ENCODE measurements at regions not wholly inside any gene's neighbourhood (a gene's known extent, or its start where the extent isn't known, plus 50 kb on each side); places are given as distances from the start of the nearest gene placed in this dataset.

GRCh38 chr11:103842191-103842590 lies 194.2 kb upstream of the DDI1 start:
- TF ChIP-seq, protein P1, sequence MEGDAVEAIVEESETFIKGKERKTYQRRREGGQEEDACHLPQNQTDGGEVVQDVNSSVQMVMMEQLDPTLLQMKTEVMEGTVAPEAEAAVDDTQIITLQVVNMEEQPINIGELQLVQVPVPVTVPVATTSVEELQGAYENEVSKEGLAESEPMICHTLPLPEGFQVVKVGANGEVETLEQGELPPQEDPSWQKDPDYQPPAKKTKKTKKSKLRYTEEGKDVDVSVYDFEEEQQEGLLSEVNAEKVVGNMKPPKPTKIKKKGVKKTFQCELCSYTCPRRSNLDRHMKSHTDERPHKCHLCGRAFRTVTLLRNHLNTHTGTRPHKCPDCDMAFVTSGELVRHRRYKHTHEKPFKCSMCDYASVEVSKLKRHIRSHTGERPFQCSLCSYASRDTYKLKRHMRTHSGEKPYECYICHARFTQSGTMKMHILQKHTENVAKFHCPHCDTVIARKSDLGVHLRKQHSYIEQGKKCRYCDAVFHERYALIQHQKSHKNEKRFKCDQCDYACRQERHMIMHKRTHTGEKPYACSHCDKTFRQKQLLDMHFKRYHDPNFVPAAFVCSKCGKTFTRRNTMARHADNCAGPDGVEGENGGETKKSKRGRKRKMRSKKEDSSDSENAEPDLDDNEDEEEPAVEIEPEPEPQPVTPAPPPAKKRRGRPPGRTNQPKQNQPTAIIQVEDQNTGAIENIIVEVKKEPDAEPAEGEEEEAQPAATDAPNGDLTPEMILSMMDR (IDR thresholded peaks at IDR 0.05) = no peak
- TF ChIP-seq POLR2A (IDR thresholded peaks at IDR 0.05) = no peak

All from lower leg skin (tissue), 3 donors.